ENCODE measurements at regions not wholly inside any gene's neighbourhood (a gene's known extent, or its start where the extent isn't known, plus 50 kb on each side); places are given as distances from the start of the nearest gene placed in this dataset.

DNA sequence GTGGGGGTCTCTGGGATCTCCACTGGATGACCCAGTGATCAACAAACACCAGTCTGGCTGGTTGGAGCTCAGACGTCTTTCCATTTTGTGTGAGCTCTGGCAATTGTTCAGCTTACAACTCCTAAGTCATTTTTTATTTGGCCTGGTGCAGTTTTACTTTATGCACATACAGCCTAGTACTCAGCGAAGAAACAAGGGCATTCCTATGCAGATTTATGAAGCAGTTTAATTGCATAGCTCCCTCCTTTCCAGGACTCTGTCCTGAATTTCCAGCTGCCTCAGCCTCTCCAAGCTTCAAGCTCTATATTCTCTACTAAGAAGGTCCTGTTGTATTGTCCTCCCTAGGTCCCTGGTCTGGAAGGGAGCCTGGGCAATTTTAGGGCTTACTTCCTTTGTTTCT, 145.6 kb upstream of the GALNT17 start:
- DNase-seq (ENCODE audit: low read depth), result no peak

DNA sequence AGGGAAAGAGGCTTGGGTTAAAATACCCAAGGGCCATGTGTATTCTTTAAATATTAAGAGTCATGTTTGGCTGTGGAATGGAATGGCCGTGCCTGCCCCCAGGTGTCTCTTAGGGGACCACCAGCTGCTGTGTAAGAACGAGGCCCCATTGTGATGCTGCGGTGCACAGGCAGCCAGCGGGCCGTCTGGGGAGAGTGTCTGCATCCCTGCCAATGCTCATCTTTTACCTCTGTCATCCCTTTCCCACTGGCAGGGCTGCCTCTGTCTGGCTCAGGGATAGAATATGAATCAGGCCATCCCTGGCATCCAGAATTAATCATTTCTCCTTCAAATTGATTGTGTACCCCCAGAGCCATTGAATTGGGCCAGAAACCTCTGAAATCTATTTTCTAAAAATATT, 137.8 kb upstream of the GALNT17 start:
- DNase-seq (ENCODE audit: low read depth), result no peak

DNA sequence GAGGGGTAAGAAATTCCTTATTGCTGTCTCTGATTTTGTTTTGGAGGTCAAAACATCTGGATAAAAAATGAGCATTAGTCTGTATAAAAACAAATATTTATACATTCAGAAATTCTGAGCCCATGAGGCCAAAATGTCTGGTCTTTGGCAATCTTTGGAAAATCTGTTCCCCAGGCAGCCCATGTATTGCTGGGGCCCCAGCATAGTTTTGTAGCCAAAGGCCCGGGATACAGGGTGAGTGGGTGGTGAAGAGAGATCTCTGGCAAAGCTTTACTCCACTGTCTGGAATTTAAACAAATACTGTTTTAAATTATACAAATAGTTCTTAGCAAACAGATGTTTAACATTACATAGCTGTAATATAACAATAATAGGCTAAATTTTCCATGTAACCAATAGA, 134.7 kb upstream of the GALNT17 start:
- DNase-seq (ENCODE audit: low read depth), result no peak

DNA sequence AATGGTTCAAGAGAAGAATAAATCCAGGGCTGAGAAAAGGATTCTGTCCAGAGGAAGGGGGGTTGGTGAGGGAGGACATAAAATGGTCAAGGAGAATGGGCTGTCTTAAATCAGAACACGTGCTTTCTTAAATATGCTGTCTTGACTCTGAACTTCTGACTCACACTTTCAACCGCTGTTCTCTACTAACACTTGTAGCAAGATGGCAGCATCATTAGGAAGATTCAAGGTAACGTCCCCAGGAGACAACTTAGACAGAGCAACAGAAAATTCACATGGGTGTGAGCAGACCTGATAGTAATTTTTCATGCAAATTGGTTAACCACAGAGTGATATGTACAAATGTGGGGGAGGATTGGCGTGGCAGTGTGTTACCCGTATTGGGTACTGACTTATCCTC, 126.8 kb upstream of the GALNT17 start:
- no peak for DNase-seq (ENCODE audit: low read depth)

DNA sequence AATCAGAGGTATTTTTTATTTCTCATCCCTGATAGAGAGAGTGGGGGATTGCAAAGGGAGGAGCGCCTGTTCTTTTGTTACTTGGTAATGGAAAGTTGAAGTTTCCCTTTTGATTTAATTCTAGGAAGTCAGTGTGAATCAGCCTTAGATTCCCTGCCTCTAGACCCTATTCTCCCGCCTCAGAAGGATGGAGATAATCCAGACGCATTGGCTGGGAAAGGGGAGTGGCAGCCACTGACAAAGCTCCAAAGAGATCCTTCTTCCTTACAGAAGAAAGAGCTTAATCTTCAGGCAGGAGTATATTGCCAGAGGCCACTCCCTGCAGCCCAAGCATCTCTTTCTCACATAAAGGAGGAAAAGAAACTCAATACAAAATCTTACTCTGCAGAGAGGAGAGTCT, 122.3 kb upstream of the GALNT17 start:
- no peak for DNase-seq (ENCODE audit: low read depth)

DNA sequence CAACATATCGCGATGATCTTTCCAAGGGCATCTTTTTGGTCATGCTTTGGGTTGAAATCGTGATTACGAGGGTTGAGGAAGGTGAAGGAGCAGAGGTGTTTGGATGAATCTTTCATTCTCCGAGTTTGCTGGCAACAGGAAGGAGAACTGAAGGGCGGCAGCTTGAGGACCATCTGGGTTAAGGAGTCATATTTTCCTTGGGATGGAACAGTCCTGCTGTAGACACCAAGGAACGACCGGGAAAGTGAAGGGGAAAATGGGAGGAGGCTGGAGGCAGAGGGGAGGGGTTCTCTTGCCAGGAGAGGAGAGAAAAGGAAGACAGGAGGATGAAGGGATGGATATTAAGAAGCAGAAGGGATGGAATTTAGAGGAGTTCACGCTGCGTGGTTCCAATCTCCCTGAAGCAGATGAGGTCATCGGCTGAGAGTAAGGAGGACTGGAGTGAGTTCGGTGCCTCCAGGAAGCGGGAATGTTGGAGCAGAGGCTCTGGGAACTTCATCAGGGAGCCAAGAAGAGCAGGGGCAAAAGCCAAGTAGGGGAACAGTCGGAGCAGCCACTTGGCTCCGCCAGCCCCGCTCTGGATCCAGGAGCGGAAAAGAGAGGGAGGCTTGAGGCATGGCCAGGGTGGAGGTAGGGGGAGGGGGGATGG, 116.6 kb upstream of the GALNT17 start:
- no peak for DNase-seq (ENCODE audit: low read depth)

DNA sequence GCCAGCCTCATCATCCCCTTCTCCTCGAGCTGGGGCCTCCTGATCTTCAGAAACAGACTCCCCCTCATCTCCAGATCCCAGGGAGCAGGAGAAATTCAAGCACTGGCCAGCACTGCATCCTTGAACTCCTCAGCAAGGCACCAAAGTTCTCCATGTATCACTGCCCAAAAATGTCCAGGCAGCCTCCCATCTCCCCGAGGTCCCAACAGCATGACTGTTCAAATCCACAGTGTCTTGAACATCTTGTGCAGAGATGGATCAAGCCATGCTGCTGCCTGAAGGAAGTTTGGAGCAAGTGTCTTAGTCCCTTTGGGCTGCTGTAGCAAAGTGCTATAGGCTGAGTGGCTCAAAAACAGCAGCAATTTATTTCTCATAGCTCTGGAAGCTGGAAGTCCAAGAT, 115.5 kb upstream of the GALNT17 start:
- DNase-seq (ENCODE audit: low read depth), result no peak

DNA sequence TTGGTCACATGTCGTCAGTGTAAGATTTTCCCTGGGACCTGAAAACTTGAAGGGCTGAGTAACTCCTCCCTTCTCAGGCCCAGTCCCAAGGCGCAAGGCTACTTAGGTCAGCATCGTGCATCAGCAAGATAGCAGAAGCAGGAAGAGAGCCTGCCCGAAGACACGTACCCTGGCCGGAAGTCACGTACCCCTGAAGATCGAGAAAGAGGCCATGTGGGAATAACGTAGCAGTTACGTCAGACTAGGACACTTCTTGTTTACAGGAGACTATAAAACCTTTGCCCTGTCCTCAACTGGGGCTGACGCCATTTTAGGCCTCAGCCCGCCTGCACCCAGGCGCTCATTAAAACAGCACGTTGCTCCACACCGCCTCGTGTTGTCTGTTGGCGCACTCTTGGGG, 114.3 kb upstream of the GALNT17 start:
- DNase-seq (ENCODE audit: low read depth), result no peak

DNA sequence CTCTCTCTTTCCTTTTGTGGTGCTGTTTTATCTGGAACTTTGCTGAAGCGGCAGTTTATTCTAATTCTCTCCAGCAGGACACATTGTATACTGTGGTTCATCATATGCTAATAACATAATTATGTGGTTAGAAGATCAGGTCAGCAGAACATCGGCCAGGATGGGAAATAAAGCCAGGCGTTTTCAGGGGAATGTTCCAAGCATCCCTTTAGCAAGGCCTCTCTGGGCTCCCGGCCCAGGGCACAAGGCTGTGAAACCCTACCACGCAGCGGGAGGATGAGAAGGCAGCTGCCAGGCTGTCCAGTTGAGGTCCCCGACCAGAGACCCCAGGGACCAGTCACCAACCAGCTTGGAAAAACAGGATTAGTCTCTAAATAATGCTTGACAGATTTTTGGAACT, 112.2 kb upstream of the GALNT17 start:
- no peak for DNase-seq (ENCODE audit: low read depth)

DNA sequence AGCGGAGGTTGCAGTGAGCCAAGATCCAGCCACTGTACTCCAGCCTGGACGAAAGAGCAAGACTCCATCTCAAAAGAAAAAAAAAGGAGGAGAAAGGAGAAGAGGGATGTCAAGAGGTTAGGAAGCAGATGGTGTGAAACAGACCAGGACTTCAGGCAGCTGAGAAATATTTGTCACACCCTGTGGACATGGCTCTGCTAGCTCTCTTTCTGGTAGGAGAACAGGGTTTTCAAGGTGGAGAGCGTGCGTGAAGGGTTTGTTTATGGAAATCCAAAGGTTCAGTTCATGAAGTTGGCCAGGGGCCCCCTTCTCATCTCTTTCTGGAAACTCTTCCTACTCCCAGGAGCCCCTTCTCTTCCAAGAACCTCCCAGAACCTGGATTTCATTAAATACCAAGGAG, 110.8 kb upstream of the GALNT17 start:
- no peak for DNase-seq (ENCODE audit: low read depth)

DNA sequence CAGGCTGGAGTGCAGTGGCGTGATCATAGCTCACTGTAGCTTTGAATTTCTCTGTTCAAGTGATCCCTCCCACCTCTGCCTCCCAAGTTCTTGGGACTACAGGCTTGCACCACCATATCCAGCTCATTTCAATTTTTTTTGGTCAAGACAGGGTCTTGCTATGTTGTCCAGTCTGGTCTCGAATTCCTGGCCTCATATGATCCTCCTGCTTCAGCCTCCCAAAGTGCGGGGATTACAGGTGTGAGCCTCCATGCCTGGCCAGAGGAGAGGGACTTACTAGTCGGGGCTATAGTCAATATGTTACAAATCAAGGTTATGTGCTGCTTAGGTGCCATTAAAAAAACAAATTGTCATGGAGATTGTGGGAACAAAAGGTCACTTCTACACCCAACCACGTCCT, 105.3 kb upstream of the GALNT17 start:
- no peak for DNase-seq (ENCODE audit: low read depth)

DNA sequence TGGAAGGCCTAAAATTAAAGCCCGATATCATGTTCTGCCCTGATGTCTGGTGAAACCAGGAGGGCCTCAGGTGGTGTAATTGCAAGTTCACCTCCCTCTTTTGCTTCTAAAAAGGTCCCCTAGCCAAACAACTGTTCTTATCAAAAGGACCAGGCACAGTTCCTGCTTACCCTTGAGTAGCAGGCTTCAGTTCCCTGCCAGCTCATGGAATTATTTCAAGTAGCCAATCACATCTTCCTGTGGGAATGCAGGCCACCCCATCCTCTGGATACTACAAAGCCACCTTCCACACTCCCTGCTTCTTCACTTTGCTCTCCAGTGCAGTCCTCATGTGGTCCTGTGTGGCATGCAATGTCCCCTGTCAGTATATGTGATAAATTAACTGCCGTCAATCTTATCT, 97.7 kb upstream of the GALNT17 start:
- DNase-seq (ENCODE audit: low read depth), result no peak

DNA sequence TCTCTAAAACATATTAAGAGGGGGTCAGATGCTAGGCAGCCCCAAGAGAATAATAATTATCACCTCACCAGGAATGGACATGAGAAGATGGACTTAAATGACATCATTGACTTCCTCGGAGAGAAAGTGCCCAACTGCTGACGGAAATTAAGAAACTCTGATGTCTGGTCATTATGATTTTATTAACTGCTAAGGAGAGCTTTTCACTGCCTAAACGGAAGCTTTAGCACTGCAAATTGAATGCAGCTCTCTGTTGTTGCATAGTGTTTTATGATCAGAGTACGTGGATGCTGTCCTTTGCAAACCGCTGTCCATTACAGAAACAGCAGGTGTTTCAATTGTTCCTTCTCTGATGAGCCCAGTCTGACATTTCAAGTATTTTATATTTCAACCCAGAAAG, 89.4 kb upstream of the GALNT17 start:
- no peak for DNase-seq (ENCODE audit: low read depth)

DNA sequence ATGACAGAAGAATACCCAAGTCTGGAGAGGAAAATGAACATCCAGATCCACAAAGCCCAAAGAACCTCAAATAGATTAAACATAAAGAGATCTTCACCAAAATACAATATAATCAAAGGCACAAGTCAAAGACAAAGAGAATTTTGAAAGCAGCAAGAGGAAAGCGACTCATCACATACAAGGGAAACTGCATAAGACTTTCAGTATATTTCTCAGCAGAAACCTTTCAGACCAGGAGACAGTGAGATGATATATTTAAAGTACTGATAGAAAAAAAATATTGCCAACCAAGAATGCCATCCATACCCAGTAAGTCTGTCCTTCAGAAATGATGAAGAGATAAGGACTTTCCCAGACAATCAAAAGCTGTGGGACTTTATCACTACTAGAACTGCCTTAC, 81.5 kb upstream of the GALNT17 start:
- no peak for DNase-seq (ENCODE audit: low read depth)

DNA sequence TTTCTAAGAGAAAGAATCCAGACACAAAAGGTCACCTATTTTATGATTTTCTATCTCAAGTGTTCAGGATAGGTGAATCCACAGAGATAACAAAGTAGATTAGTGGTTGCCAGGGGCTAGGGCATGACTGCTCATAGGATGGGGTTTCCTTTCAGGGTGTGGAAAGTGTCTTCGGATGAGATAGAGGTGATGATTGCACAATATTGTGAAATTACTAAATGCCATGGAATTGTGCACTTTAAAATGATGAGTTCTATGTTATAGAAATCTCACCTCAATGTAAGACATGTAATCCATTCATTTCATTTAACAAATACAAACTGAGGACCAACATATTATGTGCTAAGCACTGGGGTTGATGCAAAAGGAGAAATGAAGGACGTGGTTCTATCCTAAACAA, 76.4 kb upstream of the GALNT17 start:
- DNase-seq (ENCODE audit: low read depth), result no peak

DNA sequence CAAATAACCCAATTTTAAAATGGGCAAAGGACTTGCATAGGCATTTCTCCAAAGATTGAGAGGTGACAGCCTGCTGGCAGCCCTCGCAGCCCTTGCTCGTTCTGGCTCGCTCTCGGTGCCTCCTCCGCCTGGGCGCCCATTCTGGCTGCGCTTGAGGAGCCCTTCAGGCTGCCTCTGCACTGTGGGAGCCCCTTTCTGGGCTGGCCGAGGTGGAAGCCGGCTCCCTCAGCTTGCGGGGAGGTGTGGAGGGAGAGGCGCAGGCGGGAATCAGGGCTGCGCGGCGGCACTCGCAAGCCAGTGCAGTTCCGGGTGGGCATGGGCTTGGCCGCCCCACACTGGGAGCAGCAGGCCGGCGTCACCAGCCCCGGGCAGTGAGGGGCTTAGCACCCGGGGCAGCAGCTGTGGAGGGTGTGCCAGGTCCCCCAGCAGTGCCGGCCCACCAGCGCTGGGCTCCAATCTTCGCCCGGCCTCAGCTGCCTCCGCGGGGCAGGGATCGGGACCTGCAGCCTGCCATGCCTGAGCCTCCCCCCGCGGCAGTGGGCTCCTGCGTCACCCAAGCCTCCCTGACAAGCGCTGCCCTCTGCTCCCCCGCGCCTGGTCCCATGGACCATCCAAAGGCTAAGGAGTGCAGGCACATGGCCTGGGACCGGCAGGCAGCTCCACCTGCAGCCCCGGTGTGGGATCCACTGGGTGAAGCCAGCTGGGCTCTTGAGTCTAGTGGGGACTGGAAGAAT, 54.0 kb upstream of the GALNT17 start:
- no peak for DNase-seq (ENCODE audit: low read depth)

Measured in stimulated activated CD4-positive, alpha-beta T cell treated with anti-CD3 and anti-CD28 coated beads, Interleukin-2, amount 100 ng/mL, for 4 hours (primary cell).